HepG2 (cell line): ENCODE measurements at regions not wholly inside any gene's neighbourhood (a gene's known extent, or its start where the extent isn't known, plus 50 kb on each side); places are given as distances from the start of the nearest gene placed in this dataset.

Experiments used
- ATF7 ChIP-seq, 2 experiments: fragments of 450-650 bp in 1 of 2; sonication (generic) in 1 of 2; formaldehyde crosslinking in 1 of 2; IDR thresholded peaks; 2 replicates each; pipeline versions ENCODE4 v1.4.0 to v1.6.1; 2016 to 2020; ENCODE audit warnings: antibody characterized with exemption in 1 of 2, mild to moderate bottlenecking in 1 of 2, missing genetic modification reagents in 1 of 2
- CREB1 ChIP-seq, 2 experiments: fragments of 450-650 bp in 1 of 2; IDR thresholded peaks; 2 replicates each; pipeline ENCODE4 v1.6.1; 2016 to 2017; ENCODE audit warnings: control low read depth in 1 of 2, mild to moderate bottlenecking in 1 of 2, missing compliant biosample characterization in 1 of 2, missing genetic modification characterization in 1 of 2
- ELF4 ChIP-seq: sonication (generic); formaldehyde crosslinking; IDR thresholded peaks from 2 replicates; pipeline ENCODE4 v1.5.0; 2020; ENCODE audit warnings: missing genetic modification reagents, mild to moderate bottlenecking, moderate library complexity, borderline replicate concordance
- KLF16 ChIP-seq, 2 experiments: sonication (generic) in 1 of 2; formaldehyde crosslinking in 1 of 2; IDR thresholded peaks; 2 replicates each; pipeline versions ENCODE4 v1.6.1 to v1.8.0; 2016 to 2023; ENCODE audit warnings: missing genetic modification reagents in 2 of 2, missing compliant biosample characterization in 1 of 2
- MEIS2 ChIP-seq: sonication (generic); formaldehyde crosslinking; IDR thresholded peaks from 2 replicates; pipeline ENCODE4 v1.9.0; 2021; ENCODE audit warnings: mild to moderate bottlenecking, missing genetic modification reagents
- POLR2A ChIP-seq, 2 experiments: IDR thresholded peaks; 2 replicates each; pipeline ENCODE4 v1.6.1; 2011; ENCODE audit warnings: low read depth in 2 of 2, low read length in 2 of 2, mild to moderate bottlenecking in 1 of 2, moderate library complexity in 1 of 2; ENCODE audit not compliant: insufficient read depth in 1 of 2
- RELA ChIP-seq: sonication (generic); formaldehyde crosslinking; IDR thresholded peaks from 2 replicates; pipeline ENCODE4 v1.4.0; 2020; ENCODE audit warnings: missing genetic modification reagents
- ZNF24 ChIP-seq: fragments of 450-650 bp; IDR thresholded peaks from 2 replicates; pipeline ENCODE4 v1.6.1; 2017; ENCODE audit warnings: antibody characterized with exemption, mild to moderate bottlenecking
- TF ChIP-seq, protein P1 (sequence below): sonication (generic); formaldehyde crosslinking; IDR thresholded peaks from 2 replicates; pipeline ENCODE4 v1.8.0; 2022; ENCODE audit warnings: mild to moderate bottlenecking, missing genetic modification reagents; ENCODE audit not compliant: insufficient replicate concordance

DNA sequence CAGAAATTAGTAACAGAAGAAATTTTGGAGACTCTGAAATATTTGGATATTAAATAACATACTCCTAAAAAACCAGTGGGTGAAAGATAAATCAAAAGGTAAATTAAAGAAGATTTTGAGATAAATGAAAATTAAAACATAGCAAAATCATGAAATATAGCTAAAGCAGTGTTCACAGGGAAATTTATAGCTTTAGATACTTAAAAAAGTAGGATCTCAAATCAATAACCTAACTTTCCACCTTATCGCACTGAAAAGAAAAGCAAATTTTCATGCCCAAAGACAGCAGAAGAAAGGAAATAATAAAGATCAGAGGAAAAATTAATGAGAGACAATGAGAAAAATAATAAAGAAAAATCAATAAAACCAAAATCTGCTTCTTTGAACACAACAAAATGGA, 135.1 kb upstream of the KLF7 start:
- no peak for TF ChIP-seq CREB1 (IDR thresholded peaks at IDR 0.05)
- TF ChIP-seq CREB1 (CRISPR knock-in tag; IDR thresholded peaks at IDR 0.05): no peak
- no peak for TF ChIP-seq ELF4
- TF ChIP-seq POLR2A (IDR thresholded peaks at IDR 0.05; ENCODE audit: insufficient read depth in 1 of 2, low read depth in 2 of 2, low read length in 2 of 2): no peak
- TF ChIP-seq KLF16 (CRISPR knock-in tag; IDR thresholded peaks at IDR 0.05): no peak
- TF ChIP-seq, protein P1, sequence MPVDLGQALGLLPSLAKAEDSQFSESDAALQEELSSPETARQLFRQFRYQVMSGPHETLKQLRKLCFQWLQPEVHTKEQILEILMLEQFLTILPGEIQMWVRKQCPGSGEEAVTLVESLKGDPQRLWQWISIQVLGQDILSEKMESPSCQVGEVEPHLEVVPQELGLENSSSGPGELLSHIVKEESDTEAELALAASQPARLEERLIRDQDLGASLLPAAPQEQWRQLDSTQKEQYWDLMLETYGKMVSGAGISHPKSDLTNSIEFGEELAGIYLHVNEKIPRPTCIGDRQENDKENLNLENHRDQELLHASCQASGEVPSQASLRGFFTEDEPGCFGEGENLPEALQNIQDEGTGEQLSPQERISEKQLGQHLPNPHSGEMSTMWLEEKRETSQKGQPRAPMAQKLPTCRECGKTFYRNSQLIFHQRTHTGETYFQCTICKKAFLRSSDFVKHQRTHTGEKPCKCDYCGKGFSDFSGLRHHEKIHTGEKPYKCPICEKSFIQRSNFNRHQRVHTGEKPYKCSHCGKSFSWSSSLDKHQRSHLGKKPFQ (CRISPR knock-in tag): no peak
- TF ChIP-seq MEIS2 (CRISPR knock-in tag): no peak
- no peak for TF ChIP-seq RELA (CRISPR knock-in tag)
- TF ChIP-seq ATF7 (IDR thresholded peaks at IDR 0.05): no peak
- no peak for TF ChIP-seq ATF7 (CRISPR knock-in tag; IDR thresholded peaks at IDR 0.05)
- TF ChIP-seq ZNF24: no peak
